ENCODE measurements at regions not wholly inside any gene's neighbourhood (a gene's known extent, or its start where the extent isn't known, plus 50 kb on each side); places are given as distances from the start of the nearest gene placed in this dataset.

DNA sequence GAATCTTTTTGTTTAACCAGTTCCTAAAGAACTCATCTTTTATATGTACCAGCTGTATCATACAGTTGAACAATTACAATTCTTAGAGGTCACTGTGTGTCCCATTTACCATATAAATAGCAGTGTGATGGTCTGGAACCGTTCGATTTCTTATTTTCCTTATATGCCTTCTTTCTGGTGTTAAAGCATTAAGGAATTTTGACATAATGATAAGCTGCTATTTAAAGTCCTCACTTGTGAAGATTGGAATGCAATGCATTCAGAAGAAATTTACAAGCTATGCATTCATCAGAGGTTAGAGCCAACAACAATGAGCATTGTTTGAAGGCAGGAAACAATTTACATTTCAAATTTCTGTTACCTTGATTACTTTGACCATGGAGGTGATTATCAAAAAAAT is 80.0 kb upstream of the PRICKLE1 start:
- Histone ChIP-seq H3K4me3 (no peak overlapping the region), H3K36me3 (no peaks in the 10 kb centered on the region), H3K27me3 (no peaks in the 10 kb centered on the region), H3K9me3 (no peaks in the 10 kb centered on the region), H3K4me1 (no peaks in the 10 kb centered on the region), H3K27ac (no peak overlapping the region)
- DNase-seq (ENCODE audit: low spot score in 2 of 2): no peak
- no peak for TF ChIP-seq POLR2A (IDR thresholded peaks at IDR 0.05)
- TF ChIP-seq, protein P1, sequence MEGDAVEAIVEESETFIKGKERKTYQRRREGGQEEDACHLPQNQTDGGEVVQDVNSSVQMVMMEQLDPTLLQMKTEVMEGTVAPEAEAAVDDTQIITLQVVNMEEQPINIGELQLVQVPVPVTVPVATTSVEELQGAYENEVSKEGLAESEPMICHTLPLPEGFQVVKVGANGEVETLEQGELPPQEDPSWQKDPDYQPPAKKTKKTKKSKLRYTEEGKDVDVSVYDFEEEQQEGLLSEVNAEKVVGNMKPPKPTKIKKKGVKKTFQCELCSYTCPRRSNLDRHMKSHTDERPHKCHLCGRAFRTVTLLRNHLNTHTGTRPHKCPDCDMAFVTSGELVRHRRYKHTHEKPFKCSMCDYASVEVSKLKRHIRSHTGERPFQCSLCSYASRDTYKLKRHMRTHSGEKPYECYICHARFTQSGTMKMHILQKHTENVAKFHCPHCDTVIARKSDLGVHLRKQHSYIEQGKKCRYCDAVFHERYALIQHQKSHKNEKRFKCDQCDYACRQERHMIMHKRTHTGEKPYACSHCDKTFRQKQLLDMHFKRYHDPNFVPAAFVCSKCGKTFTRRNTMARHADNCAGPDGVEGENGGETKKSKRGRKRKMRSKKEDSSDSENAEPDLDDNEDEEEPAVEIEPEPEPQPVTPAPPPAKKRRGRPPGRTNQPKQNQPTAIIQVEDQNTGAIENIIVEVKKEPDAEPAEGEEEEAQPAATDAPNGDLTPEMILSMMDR (IDR thresholded peaks at IDR 0.05): no peak
- no peak for TF ChIP-seq EP300 (IDR thresholded peaks at IDR 0.05)
- WGBS, 2 donors: 16 to 19% methylated on average over 2 of the region's 2 CpGs

DNA sequence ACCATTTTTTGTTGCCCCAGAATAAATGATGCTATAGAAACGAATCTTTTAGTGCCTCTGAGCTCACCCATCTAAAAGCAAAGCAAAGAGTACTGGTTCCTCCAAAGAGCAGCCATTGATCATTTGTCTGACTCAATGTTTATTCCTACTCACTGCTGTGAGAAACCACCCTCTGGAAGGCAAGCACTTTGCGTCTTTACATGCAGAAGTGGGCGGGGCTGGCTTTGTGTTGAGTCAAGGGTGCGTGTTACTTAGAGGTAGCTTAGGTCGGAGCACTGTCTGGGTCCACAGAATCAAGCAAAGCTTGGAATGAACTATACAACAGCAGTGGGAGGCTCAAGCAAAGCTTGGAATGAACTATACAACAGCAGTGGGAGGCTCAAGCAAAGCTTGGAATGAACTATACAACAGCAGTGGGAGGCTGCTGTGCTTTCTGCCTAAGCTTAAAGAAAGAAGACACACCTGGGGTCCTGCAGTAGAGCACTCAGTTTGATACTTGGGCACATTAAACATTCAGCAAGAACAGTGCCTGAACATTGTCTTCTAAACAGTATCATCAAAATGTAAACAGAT is 77.2 kb upstream of the PRICKLE1 start:
- Histone ChIP-seq H3K9me3 (no peaks in the 10 kb centered on the region), H3K4me3 (no peak overlapping the region), H3K27me3 (no peaks in the 10 kb centered on the region), H3K36me3 (no peaks in the 10 kb centered on the region), H3K4me1 (no peaks in the 10 kb centered on the region), H3K27ac (no peak overlapping the region)
- no peak for DNase-seq (ENCODE audit: low spot score in 2 of 2)
- 76 to 80% methylated on average over 5 of the region's 5 CpGs for WGBS, 2 donors
- TF ChIP-seq EP300 (IDR thresholded peaks at IDR 0.05): no peak
- TF ChIP-seq, protein P1 (IDR thresholded peaks at IDR 0.05): no peak
- TF ChIP-seq POLR2A (IDR thresholded peaks at IDR 0.05): no peak

DNA sequence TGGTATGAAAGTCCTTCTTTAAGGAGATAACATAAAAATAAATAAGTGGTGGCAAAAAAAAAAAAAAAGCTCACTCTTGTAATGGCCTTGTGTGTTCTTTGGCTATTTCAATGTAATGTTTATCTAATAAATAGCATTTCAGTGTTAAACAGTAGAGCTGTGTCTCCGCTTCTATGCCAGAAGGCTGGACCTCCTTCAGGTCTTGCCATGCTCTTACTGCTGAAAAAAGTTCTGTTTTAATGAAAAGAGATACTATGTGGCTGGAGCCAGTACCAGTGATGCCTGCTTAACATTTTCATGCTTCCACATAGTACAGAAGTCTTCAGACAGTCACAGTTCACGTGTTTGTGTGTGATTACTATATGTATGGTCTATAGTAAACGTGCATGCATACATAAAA is 74.1 kb upstream of the PRICKLE1 start:
- Histone ChIP-seq H3K27me3 (no peaks in the 10 kb centered on the region), H3K9me3 (peaks cover 0 to 7% (median 0%) of the 10 kb centered on the region in 4 donors), H3K4me3 (no peak overlapping the region), H3K4me1 (peaks cover 0 to 7% (median 0%) of the 10 kb centered on the region in 4 donors), H3K27ac (no peak overlapping the region), H3K36me3 (no peaks in the 10 kb centered on the region)
- TF ChIP-seq, protein P1 (IDR thresholded peaks at IDR 0.05): no peak
- TF ChIP-seq EP300 (IDR thresholded peaks at IDR 0.05): no peak
- TF ChIP-seq POLR2A (IDR thresholded peaks at IDR 0.05): no peak
- WGBS, 2 donors: 59 to 69% methylated on average over 3 of the region's 3 CpGs
- no peak for DNase-seq (ENCODE audit: low spot score in 2 of 2)

DNA sequence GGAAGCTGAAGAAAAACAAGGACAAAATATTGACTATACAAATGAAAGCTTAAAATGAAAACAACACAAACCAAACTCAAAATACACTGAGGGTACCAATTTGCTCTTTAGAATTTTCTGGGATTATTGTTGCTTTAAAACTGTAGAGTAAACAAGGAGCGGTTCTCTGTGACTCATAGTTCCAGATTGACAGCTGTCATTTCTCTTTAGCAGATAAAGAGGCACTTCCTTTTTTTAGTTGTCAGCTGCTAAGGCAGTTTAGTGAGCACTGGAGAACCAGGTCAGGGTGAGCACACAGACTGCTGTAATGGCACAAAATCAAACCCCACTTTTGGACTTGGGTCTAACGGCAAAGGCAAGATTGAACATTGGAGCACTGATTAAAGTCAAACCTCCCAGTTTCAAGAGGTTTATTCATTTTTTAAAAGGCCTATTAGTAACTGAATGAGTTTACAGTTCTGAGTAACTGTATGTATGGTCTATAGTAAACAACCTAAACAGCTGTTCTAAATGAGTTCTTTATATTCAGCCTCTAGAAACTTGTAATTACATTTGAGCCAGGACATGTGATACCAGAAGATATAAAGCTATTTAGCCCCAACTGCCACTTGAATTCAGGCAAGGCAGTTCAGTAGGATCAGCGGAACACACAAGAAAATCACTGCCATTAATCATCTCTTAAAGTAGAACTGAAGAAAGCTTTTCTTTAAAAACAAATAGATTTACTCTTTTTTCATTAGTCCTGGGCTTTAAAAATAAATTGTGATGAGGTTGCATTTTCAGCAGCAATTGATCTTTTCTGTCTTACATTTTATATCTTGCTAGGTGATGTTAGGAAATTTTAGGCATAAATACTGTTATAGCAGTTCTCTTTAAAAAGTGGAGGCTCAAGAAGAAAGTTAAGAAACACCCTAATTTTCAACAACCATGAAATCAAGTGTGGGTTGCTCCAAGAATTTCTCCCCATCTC is 71.7 kb upstream of the PRICKLE1 start:
- no peak overlapping the region for H3K4me3 ChIP-seq
- no peaks in the 10 kb centered on the region for H3K27me3 ChIP-seq

More for the DNA sequence above, 71.7 kb upstream of the PRICKLE1 start:
- Histone ChIP-seq H3K9me3 (peaks cover 0 to 13% (median 0%) of the 10 kb centered on the region in 4 donors), H3K36me3 (no peaks in the 10 kb centered on the region), H3K27ac (no peak overlapping the region), H3K4me1 (peaks cover 0 to 7% (median 0%) of the 10 kb centered on the region in 4 donors)
- no peak for DNase-seq (ENCODE audit: low spot score in 2 of 2)
- TF ChIP-seq POLR2A (IDR thresholded peaks at IDR 0.05) (no peak), EP300 (IDR thresholded peaks at IDR 0.05) (no peak)
- TF ChIP-seq, protein P1 (IDR thresholded peaks at IDR 0.05): no peak
- WGBS, 2 donors: 36 to 43% methylated on average over 3 of the region's 3 CpGs

All from tibial nerve (tissue), 4 donors.